Stimulated activated CD4-positive, alpha-beta T cell treated with anti-CD3 and anti-CD28 coated beads, Interleukin-12 subunit alpha, Interleukin-12 subunit beta, amount 100 ng/mL, for 48 hours (primary cell): ENCODE measurements at regions not wholly inside any gene's neighbourhood (a gene's known extent, or its start where the extent isn't known, plus 50 kb on each side); places are given as distances from the start of the nearest gene placed in this dataset.

Source experiments
- DNase-seq, 3 donors: peaks; one replicate each; pipeline ENCODE4 v3.0.0-alpha.2; 2020; ENCODE audit warnings: low read depth in 2 of 3, low spot score in 1 of 3

DNA sequence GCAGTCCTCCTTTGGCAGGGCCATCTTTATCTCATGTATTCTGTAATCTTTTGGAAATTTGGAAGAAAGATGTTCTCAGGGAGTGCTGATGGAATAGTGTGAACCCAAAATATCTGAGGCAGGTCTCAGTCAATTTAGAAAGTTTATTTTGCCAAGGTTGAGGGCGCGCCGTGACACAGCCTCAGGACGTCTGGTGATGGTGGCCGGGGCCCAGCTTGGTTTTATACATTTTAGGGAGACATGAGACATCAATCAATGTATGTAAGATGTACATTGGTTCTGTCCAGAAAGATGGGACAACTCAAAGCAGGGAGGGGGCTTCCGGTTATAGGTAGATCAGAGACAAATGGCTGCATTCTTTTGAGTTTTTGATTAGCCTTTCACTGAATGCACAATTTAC lies 89.8 kb downstream of the ERMARD start:
- no peak for DNase-seq

GRCh38 chr6:169839898-169840631 lies 88.6 kb downstream of the ERMARD start:
- no peak for DNase-seq

DNA sequence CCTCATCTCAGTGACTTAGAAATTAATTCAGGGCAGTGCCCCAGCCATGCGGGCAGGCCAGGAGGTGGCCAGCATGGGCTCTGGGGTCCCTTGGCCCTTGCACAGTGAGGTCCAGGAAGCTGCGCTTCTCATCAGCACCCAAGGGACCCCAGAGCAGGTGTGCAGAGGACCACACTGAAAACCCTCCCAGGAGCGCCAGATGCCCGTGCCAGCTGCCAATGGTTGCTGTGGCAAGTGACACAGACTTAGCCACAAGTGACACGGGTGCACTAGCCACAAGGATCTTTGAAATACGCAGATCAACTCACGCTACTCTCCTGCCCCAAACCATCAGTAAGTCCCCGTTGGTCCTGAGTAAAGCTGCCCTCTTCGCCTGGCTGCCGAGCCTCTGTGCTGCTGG lies 88.1 kb downstream of the ERMARD start:
- DNase-seq: no peak

DNA sequence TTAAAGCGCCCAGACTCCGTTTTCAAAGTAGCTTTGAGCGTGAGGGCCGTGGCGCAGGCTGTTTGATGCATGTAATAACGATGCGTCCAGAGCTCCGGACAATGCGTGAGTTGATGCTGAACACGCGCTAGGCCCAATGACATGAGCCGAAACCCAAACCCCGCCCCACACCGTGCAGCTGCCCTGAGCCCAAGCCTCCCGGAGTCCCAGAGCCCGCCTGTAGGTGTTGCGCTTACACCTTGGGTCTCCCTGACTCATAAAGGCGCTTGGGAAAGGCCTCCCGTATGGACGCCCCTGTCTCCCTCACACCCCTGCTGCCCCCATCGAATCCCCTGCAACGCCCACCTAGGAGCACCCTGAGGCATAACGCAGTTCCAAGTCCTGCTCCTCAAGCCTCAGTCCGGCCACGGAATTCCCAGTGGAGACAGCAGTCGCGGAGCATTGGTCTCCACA lies 87.6 kb downstream of the ERMARD start:
- DNase-seq: no peak

- DNase-seq: no peak
Observed at GRCh38 chr6:169838346-169839028, 87.1 kb downstream of the ERMARD start.

GRCh38 chr6:169837529-169838250 lies 86.3 kb downstream of the ERMARD start:
- DNase-seq: no peak

DNA sequence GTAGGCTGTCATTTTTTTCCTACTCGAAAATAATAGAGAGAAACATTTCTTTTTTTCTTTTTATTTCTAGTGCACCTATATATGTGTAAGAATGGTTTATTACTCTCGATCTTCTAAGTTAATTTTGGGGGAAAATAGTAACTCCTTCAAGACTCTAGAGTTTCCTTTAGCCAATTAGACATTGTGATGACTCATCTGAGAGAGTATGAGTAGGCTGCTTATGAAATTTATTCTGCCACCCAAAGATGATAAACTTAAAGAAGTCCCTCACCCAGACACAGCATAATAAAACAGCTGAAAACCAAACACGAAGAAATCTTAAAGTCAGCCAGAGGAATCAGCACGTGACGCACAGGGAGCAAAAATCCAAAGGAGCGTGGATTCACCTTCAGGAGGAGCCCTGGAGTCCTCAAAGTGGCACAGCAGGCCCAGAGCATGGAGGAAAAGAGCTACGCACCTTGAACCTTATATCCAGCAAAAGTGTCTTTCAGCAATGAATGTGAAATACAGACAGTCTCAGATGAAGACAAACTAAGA lies 81.9 kb downstream of the ERMARD start:
- DNase-seq: no peak

DNA sequence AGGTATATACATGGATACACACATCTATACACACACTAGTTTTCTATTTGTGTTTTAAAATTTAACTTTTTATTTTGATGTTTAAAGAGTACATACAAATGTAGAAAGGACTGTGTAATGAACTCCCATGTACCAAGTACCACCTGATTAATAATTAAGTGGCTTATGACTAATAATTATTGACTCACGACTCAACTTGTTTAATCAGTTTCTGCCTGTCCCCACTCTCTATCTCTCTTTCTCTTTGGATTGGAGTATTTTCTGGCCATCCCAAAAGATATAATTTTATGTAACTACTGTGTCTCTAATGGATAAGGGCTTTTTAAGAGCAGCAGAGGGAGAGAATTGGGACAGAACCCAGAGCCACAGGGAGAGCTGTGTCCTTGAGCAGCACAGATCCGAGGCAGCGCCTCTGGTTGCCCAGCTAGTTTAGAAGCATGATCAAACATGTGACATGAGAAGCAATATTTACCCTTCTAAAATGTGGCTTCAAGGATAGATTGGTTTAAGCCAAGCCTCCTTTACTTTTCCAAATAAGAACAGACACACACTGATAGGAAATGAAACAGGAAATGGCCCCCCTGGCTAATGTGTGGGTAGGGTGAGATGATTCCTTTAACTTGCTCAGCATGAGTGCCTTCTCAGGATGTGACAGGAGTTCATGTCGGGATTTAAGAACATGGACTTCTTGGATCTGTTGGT lies 81.0 kb downstream of the ERMARD start:
- DNase-seq: no peak

DNA sequence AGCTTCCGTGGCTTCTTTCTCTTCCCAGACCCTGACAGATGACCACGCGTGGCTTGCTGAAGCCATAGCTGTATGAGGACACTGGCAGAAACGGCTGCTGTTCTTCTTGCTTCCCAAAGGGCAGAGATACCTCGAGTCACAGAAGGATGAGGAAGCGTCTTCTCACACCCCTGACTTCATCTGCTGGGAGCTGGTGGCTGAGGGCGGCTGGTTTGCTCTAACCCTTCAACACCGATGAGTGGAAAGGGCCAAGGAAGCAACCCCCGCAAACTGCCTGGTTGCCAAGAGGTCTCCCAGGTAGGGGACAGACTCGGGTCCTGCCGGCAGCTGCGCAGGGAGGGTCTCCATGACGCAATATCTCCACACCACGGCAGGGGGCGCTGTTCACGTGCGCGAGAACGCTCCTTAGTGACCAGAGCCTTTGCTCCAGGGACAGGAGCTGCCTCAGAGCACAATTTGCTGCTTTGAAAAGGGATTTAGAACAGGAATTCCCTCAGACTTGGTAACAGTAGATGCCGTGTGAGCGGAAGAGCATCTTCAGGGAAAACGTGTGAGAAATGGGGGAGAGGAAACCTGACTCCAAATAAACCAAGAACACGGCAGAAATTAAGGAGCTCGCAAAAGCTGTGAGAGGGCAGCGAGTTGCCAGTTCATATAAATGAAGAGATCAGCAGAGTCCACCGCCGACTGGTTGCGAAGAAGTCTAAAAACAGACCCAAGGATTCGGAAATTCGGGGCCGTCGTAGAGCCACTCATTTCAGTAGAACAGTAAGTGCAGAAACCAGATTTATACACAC lies 80.2 kb downstream of the ERMARD start:
- peak; percentile 32 to 64 (median 64) for DNase-seq
